ENCODE measurements at regions not wholly inside any gene's neighbourhood (a gene's known extent, or its start where the extent isn't known, plus 50 kb on each side); places are given as distances from the start of the nearest gene placed in this dataset.
"Not testable (repeated sequence)": the region's sequence is repeated elsewhere in the genome, so short reads cannot be mapped to it uniquely, and the experiment has no call there.

DNA sequence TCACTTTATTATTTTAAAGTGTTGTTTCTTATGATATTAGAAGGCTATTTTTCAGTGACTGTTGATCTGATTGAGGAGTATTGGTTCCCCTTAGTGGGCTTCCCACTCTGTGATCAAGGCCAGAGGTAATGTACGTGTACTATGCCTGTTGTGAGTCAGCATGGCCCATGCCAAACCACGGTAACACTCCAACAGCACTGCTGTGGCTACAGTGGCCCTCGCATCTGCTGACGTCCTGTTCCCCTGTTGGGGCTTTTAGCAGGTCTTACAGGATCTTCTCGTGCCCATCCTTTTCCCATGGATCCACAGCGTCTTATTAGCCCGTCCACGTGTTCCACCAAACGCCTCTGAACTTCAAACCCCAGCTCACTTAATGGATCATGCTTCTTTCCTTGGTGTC is 964.6 kb upstream of the CELF2 start:
- Histone ChIP-seq H3K4me1 (ENCODE audit: insufficient read depth, poor library complexity, severe bottlenecking) (no peaks in the 10 kb centered on the region), H3K27me3 (ENCODE audit: insufficient read depth, poor library complexity, severe bottlenecking) (no peaks in the 10 kb centered on the region), H3K27ac (ENCODE audit: poor library complexity, severe bottlenecking) (no peak overlapping the region), H3K9me3 (ENCODE audit: severe bottlenecking) (no peaks in the 10 kb centered on the region), H3K4me3 (ENCODE audit: severe bottlenecking) (no peak overlapping the region), H3K36me3 (ENCODE audit: low read depth) (no peaks in the 10 kb centered on the region)
- TF ChIP-seq, protein P1, sequence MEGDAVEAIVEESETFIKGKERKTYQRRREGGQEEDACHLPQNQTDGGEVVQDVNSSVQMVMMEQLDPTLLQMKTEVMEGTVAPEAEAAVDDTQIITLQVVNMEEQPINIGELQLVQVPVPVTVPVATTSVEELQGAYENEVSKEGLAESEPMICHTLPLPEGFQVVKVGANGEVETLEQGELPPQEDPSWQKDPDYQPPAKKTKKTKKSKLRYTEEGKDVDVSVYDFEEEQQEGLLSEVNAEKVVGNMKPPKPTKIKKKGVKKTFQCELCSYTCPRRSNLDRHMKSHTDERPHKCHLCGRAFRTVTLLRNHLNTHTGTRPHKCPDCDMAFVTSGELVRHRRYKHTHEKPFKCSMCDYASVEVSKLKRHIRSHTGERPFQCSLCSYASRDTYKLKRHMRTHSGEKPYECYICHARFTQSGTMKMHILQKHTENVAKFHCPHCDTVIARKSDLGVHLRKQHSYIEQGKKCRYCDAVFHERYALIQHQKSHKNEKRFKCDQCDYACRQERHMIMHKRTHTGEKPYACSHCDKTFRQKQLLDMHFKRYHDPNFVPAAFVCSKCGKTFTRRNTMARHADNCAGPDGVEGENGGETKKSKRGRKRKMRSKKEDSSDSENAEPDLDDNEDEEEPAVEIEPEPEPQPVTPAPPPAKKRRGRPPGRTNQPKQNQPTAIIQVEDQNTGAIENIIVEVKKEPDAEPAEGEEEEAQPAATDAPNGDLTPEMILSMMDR (IDR thresholded peaks at IDR 0.05; ENCODE audit: poor library complexity, severe bottlenecking) = no peak
- DNase-seq (ENCODE audit: low spot score) = no peak
- ATAC-seq (ENCODE audit: low read depth) = no peak

DNA sequence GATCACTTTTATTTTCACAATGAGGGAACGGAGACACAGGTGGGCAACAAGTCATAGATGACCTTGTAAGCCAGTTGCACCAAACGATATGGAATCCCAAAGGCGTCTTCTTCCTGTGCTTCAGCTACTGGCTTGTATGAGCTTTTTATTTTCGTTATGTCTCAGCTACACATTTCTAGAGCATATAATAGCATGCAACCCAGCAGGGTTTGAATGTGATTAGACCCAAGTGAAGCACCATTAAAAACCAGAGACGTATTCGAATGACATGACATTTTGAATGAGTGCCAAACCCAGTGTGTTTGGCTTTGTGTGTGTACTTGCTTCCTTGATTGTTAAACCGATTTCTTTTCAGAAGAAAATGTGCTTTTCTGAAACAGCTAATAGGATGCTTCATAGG is 963.2 kb upstream of the CELF2 start:
- H3K27me3 ChIP-seq (ENCODE audit: insufficient read depth, poor library complexity, severe bottlenecking) = no peaks in the 10 kb centered on the region
- no peak overlapping the region for H3K4me3 ChIP-seq (ENCODE audit: severe bottlenecking)
- ATAC-seq (ENCODE audit: low read depth) = no peak
- H3K9me3 ChIP-seq (ENCODE audit: severe bottlenecking) = no peaks in the 10 kb centered on the region
- no peaks in the 10 kb centered on the region for H3K36me3 ChIP-seq (ENCODE audit: low read depth)
- H3K4me1 ChIP-seq (ENCODE audit: insufficient read depth, poor library complexity, severe bottlenecking) = no peaks in the 10 kb centered on the region
- DNase-seq (ENCODE audit: low spot score) = no peak
- no peak overlapping the region for H3K27ac ChIP-seq (ENCODE audit: poor library complexity, severe bottlenecking)
- TF ChIP-seq, protein P1 (IDR thresholded peaks at IDR 0.05; ENCODE audit: poor library complexity, severe bottlenecking) = no peak

DNA sequence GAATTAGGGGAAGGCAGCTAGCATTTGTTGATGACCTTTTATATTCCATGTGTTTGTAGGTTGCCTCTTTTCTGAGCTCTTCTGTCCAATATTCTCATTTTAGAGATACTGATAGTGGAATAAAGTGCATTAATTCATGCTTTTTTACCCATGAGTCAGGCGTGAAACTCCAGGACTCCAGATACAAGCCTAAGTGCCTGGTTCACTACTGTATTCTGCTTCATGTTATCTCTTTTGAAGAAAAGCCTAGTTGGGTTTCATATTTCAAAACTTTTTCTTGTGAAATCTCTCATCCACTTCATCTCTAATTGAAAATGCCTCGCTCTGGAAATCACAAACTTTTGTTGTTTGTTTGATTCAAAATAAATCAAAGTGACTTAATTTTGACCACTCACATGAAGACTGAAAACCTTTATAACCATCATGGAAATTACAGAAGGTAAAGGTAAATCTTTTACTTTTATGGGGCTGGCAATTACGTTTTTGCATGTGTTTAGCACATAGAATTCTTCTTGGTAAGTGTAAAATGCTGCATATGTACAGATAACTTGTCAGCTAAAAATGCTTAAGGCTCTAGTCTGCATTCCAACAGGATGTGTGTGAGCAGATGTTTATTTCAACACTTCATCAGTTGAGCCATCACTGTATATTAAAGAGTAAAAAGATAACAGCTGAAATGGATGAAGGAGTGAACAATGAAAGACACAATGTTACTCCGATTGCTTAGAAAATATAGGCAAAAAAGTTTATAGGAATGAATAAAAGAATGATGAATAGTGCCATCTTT is 961.8 kb upstream of the CELF2 start:
- Histone ChIP-seq H3K36me3 (ENCODE audit: low read depth) (no peaks in the 10 kb centered on the region), H3K27ac (ENCODE audit: poor library complexity, severe bottlenecking) (no peak overlapping the region), H3K27me3 (ENCODE audit: insufficient read depth, poor library complexity, severe bottlenecking) (no peaks in the 10 kb centered on the region), H3K4me3 (ENCODE audit: severe bottlenecking) (no peak overlapping the region), H3K4me1 (ENCODE audit: insufficient read depth, poor library complexity, severe bottlenecking) (no peaks in the 10 kb centered on the region), H3K9me3 (ENCODE audit: severe bottlenecking) (no peaks in the 10 kb centered on the region)
- DNase-seq (ENCODE audit: low spot score) (no peak), ATAC-seq (ENCODE audit: low read depth) (no peak)
- TF ChIP-seq, protein P1 (IDR thresholded peaks at IDR 0.05; ENCODE audit: poor library complexity, severe bottlenecking) = no peak

DNA sequence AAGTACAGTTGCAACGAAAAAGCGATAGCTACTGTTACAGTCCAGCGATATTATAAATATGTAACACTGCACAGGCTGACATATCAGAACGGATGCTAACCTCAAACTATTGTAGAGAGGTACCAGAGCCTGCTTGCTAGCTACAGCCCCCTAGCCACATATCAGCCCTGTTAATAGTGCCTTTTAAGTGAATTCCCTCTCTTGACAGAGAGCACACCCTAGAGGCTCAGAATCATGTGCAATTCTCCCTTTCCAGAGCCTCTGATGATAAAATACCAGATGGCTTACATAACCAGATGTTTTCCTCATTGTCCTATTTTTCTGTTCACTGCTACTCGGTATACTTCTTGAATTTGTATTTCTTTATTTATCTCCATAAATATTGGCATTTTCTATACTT is 960.7 kb upstream of the CELF2 start:
- no peak overlapping the region for H3K27ac ChIP-seq (ENCODE audit: poor library complexity, severe bottlenecking)
- H3K4me1 ChIP-seq (ENCODE audit: insufficient read depth, poor library complexity, severe bottlenecking) = no peaks in the 10 kb centered on the region
- no peaks in the 10 kb centered on the region for H3K27me3 ChIP-seq (ENCODE audit: insufficient read depth, poor library complexity, severe bottlenecking)
- no peak overlapping the region for H3K4me3 ChIP-seq (ENCODE audit: severe bottlenecking)
- H3K36me3 ChIP-seq (ENCODE audit: low read depth) = no peaks in the 10 kb centered on the region
- TF ChIP-seq, protein P1 (IDR thresholded peaks at IDR 0.05; ENCODE audit: poor library complexity, severe bottlenecking) = no peak
- H3K9me3 ChIP-seq (ENCODE audit: severe bottlenecking) = no peaks in the 10 kb centered on the region
- DNase-seq (ENCODE audit: low spot score) (no peak), ATAC-seq (ENCODE audit: low read depth) (no peak)

DNA sequence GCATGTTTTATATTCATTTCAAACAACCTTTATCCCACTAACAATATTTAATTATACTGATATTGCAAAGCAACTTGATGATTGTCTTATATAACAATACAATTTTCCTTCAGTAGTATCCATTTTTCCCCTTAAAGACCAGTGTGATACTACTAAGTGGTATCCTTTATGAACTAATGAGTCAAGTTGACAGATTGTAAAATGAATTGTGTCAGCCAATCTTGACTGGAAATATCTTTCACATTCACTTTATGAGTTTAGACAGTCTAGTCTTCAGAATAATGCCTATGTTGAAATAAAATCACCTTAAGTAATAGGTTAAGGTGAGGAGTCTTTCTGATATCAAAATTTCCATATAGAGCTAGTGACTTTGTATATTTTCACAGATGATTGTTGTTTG is 950.0 kb upstream of the CELF2 start:
- H3K36me3 ChIP-seq (ENCODE audit: low read depth) = no peaks in the 10 kb centered on the region
- H3K4me1 ChIP-seq (ENCODE audit: insufficient read depth, poor library complexity, severe bottlenecking) = no peaks in the 10 kb centered on the region
- DNase-seq (ENCODE audit: low spot score) (no peak), ATAC-seq (ENCODE audit: low read depth) (no peak)
- H3K4me3 ChIP-seq (ENCODE audit: severe bottlenecking) = no peak overlapping the region
- TF ChIP-seq, protein P1 (IDR thresholded peaks at IDR 0.05; ENCODE audit: poor library complexity, severe bottlenecking) = no peak
- no peak overlapping the region for H3K27ac ChIP-seq (ENCODE audit: poor library complexity, severe bottlenecking)
- no peaks in the 10 kb centered on the region for H3K9me3 ChIP-seq (ENCODE audit: severe bottlenecking)
- no peaks in the 10 kb centered on the region for H3K27me3 ChIP-seq (ENCODE audit: insufficient read depth, poor library complexity, severe bottlenecking)

DNA sequence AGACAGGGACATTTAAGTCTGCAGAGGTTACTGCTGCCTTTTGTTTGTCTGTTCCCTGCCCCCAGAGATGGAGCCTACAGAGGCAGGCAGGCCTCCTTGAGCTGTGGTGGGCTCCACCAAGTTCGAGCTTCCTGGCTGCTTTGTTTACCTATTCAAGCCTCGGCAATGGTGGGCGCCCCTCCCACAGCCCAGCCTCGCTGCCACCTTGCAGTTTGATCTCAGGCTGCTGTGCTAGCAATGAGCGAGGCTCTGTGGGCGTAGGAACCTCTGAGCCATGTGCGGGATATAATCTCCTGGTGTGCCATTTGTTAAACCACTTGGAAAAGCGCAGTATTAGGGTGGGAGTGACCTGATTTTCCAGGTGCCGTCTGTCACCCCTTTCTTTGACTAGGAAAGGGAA is 942.8 kb upstream of the CELF2 start:
- H3K36me3 ChIP-seq (ENCODE audit: low read depth); H3K27ac ChIP-seq (ENCODE audit: poor library complexity, severe bottlenecking); H3K9me3 ChIP-seq (ENCODE audit: severe bottlenecking); H3K4me3 ChIP-seq (ENCODE audit: severe bottlenecking); H3K4me1 ChIP-seq (ENCODE audit: insufficient read depth, poor library complexity, severe bottlenecking); H3K27me3 ChIP-seq (ENCODE audit: insufficient read depth, poor library complexity, severe bottlenecking); DNase-seq (ENCODE audit: low spot score); ATAC-seq (ENCODE audit: low read depth): not testable (repeated sequence)

Data from RWPE2 (cell line).